ENCODE measurements at regions not wholly inside any gene's neighbourhood (a gene's known extent, or its start where the extent isn't known, plus 50 kb on each side); places are given as distances from the start of the nearest gene placed in this dataset.

DNA sequence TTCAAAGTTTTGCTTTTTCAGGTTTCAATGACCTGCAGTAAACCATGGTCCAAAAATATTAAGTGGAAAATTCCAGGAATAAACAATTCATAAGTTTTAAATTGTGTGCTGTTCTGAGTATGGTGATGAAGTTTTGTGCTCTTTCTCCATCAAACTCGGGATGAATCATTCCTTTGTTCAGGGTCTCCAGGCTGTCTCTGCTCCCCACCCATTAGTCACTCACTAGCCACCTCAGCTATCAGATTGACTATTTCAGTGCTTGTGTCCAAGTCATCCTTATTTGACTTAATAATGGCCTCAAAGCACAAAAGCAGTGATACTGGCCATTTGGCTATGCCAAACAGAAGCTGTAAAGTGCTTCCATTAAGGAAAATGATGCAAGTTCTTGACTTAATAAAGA, 1140.4 kb downstream of the EFNB2 start:
- intact Hi-C loops (cut with DNase I): no loop called here
- H3K9me3 ChIP-seq: no peaks in the 10 kb centered on the region
- no peak overlapping the region for H3K4me3 ChIP-seq
- no peaks in the 10 kb centered on the region for H3K27me3 ChIP-seq
- H3K36me3 ChIP-seq (replicated peaks in 1 of 2; ENCODE audit: insufficient read depth in 1 of 2, low read depth in 2 of 2): no peaks in the 10 kb centered on the region
- ATAC-seq (no peak), DNase-seq (no peak)
- H3K27ac ChIP-seq: no peak overlapping the region
- WGBS, 2 donors: 37 to 60% methylated on average over 1 of the region's 1 CpG
- TF ChIP-seq CTCF (IDR thresholded peaks at IDR 0.05) (no peak), POLR2A (IDR thresholded peaks at IDR 0.05) (no peak)
- no peaks in the 10 kb centered on the region for H3K4me1 ChIP-seq

DNA sequence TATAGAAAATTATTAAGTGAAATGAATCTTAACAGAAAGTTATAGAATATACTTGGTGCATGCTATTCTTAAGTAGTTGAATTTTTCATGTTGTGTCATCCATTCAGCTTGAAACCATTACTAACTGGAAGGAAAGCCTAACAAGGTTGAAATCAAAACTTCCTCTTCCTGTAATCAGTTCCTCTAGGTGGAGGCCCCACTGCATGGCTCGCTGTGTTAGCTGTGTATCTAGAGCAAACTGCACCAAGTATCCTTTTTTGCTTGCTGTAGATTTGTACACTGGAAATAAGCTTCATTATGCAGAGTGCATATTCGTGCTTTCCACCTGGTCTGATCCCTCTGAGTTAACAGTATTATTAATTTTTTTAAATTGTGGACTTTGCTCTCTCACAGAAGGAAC, 1146.1 kb downstream of the EFNB2 start:
- Histone ChIP-seq H3K9me3 (no peaks in the 10 kb centered on the region), H3K4me1 (no peaks in the 10 kb centered on the region), H3K36me3 (replicated peaks in 1 of 2; ENCODE audit: insufficient read depth in 1 of 2, low read depth in 2 of 2) (no peaks in the 10 kb centered on the region), H3K27me3 (no peaks in the 10 kb centered on the region), H3K4me3 (no peak overlapping the region), H3K27ac (no peak overlapping the region)
- TF ChIP-seq CTCF (IDR thresholded peaks at IDR 0.05) (no peak), POLR2A (IDR thresholded peaks at IDR 0.05) (no peak)
- DNase-seq: no peak
- intact Hi-C loops (cut with DNase I): no loop called here
- 55 to 58% methylated on average over 2 of the region's 2 CpGs for WGBS, 2 donors
- ATAC-seq: no peak

DNA sequence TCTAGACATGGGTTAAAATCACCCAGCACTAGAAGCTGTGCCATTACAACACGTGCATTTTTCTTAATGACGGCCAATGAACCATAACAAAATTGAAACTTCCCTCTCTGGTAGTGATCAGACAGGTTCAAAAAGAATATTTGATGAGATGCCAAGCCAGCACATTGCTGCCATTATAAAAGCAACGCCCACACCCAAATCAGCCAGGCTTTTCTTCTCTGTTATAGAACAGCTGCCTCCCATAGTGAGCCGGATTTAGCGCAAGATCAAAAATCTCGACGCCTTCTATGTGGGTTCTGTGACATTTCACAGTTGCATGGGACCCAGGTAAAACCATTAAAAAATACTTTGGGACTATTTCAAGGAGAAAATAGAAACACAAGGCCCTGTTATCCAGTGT, 1158.0 kb downstream of the EFNB2 start:
- intact Hi-C loops (cut with DNase I): no loop called here
- H3K4me1 ChIP-seq: no peaks in the 10 kb centered on the region

GRCh38 chr13:105370011-105370650, 1165.3 kb downstream of the EFNB2 start:
- Histone ChIP-seq H3K27ac (no peak overlapping the region), H3K27me3 (no peaks in the 10 kb centered on the region), H3K4me1 (no peaks in the 10 kb centered on the region), H3K9me3 (no peaks in the 10 kb centered on the region), H3K4me3 (no peak overlapping the region), H3K36me3 (replicated peaks in 1 of 2; ENCODE audit: insufficient read depth in 1 of 2, low read depth in 2 of 2) (no peaks in the 10 kb centered on the region)
- DNase-seq (no peak), ATAC-seq (no peak)
- WGBS, 2 donors: 38 to 46% methylated on average over 2 of the region's 2 CpGs
- intact Hi-C loops (cut with DNase I): no loop called here
- TF ChIP-seq POLR2A (IDR thresholded peaks at IDR 0.05): no peak
- TF ChIP-seq CTCF (IDR thresholded peaks at IDR 0.05): no peak

More for the DNA sequence above, 1158.0 kb downstream of the EFNB2 start:
- H3K27me3 ChIP-seq: no peaks in the 10 kb centered on the region
- TF ChIP-seq CTCF (IDR thresholded peaks at IDR 0.05): no peak
- no peak for TF ChIP-seq POLR2A (IDR thresholded peaks at IDR 0.05)
- no peak overlapping the region for H3K27ac ChIP-seq
- no peak overlapping the region for H3K4me3 ChIP-seq
- 77 to 81% methylated on average over 7 of the region's 7 CpGs for WGBS, 2 donors
- no peak for ATAC-seq
- no peaks in the 10 kb centered on the region for H3K9me3 ChIP-seq
- no peak for DNase-seq
- no peaks in the 10 kb centered on the region for H3K36me3 ChIP-seq (replicated peaks in 1 of 2; ENCODE audit: insufficient read depth in 1 of 2, low read depth in 2 of 2)

DNA sequence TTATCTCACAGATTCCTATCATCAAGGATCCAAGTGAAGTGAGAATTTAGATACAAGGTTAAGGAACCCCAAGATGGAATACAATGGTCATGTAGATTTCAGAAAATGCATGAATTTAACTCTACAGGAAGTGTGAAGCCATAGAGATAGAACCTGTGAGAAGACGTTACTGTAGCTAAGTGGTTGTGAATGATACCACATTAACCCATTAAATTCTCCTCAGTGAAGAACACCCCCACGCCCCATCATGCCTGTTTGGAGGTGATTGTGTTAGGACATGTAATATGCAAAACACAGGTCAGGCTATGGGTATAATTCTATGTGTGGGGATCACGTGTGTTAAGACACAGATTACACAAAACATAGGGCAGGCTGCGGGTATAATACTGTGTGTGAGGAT, 1166.7 kb downstream of the EFNB2 start:
- ATAC-seq: no peak
- Histone ChIP-seq H3K27me3 (no peaks in the 10 kb centered on the region), H3K9me3 (no peaks in the 10 kb centered on the region), H3K36me3 (replicated peaks in 1 of 2; ENCODE audit: insufficient read depth in 1 of 2, low read depth in 2 of 2) (no peaks in the 10 kb centered on the region), H3K27ac (no peak overlapping the region), H3K4me3 (no peak overlapping the region), H3K4me1 (no peaks in the 10 kb centered on the region)
- 56 to 61% methylated on average over 4 of the region's 4 CpGs for WGBS, 2 donors
- intact Hi-C loops (cut with DNase I): no loop called here
- no peak for TF ChIP-seq CTCF (IDR thresholded peaks at IDR 0.05)
- no peak for TF ChIP-seq POLR2A (IDR thresholded peaks at IDR 0.05)
- no peak for DNase-seq
